MCF 10A (cell line): ENCODE measurements at regions not wholly inside any gene's neighbourhood (a gene's known extent, or its start where the extent isn't known, plus 50 kb on each side); places are given as distances from the start of the nearest gene placed in this dataset.

ENCODE experiments used
- BruUV-seq: library from RNA; stranded (reverse); fragments of 400-500 nt; replicated peaks from 2 replicates; lab custom pipeline; 2021; lab: Mats Ljungman, UMichigan
- CTCF ChIA-PET: fragments of 300-600 bp; sonication (Branson Sonifier 250); formaldehyde crosslinking; extraction: SDS; loops from one replicate; lab custom pipeline; 2021; ENCODE audit warnings: antibody characterized with exemption, inconsistent platforms; lab: Yijun Ruan, JAX
- POLR2A ChIA-PET: fragments of 300-600, 350-650 bp; sonication (Branson Sonifier 250); formaldehyde crosslinking; extraction: SDS; loops from one replicate; lab custom pipeline; 2020; ENCODE audit warnings: antibody characterized with exemption, inconsistent platforms; lab: Yijun Ruan, JAX
- DNase-seq: peaks from one replicate; pipeline ENCODE4 v3.0.0-alpha.2; 2018; ENCODE audit not compliant: unreplicated experiment
- H3K27ac Mint-ChIP-seq: one replicate; pipeline ENCODE4 v1.8.0; 2022; ENCODE audit warnings: mild to moderate bottlenecking, low read depth, mixed read lengths; ENCODE audit not compliant: unreplicated experiment
- H3K27me3 Mint-ChIP-seq: one replicate; pipeline ENCODE4 v1.8.0; 2022; ENCODE audit warnings: mixed read lengths; ENCODE audit not compliant: insufficient read depth, unreplicated experiment
- H3K36me3 Mint-ChIP-seq: one replicate; pipeline ENCODE4 v1.8.0; 2022; ENCODE audit warnings: mild to moderate bottlenecking, moderate library complexity, mixed read lengths; ENCODE audit not compliant: insufficient read depth, unreplicated experiment
- H3K4me1 Mint-ChIP-seq: one replicate; pipeline ENCODE4 v1.8.0; 2022; ENCODE audit warnings: mixed read lengths; ENCODE audit not compliant: insufficient read depth, unreplicated experiment
- H3K4me3 Mint-ChIP-seq: one replicate; pipeline ENCODE4 v1.8.0; 2022; ENCODE audit warnings: mild to moderate bottlenecking, moderate library complexity, mixed read lengths; ENCODE audit not compliant: unreplicated experiment
- H3K9me3 Mint-ChIP-seq: one replicate; pipeline ENCODE4 v1.8.0; 2022; ENCODE audit warnings: mixed read lengths; ENCODE audit not compliant: unreplicated experiment
- CTCF ChIP-seq: fragments of 200-600 bp; IDR thresholded peaks from one replicate; pipeline ENCODE4 v1.8.0; 2022; ENCODE audit warnings: antibody characterized with exemption, mild to moderate bottlenecking; ENCODE audit not compliant: unreplicated experiment
- intact Hi-C: fragments of 100-400 bp; cut with micrococcal nuclease; formaldehyde crosslinking; loops from 2 replicates; pipeline ENCODE4 v1.14.1; 2022

GRCh38 chr16:9337308-9338032 lies 246.0 kb downstream of the HAPSTR1 start:
- H3K4me3 Mint-ChIP-seq: no peak overlapping the region
- TF ChIP-seq CTCF: no peak
- no peaks in the 10 kb centered on the region for H3K27me3 Mint-ChIP-seq
- CTCF ChIA-PET: interaction anchor here (0.6 kb wide), 1 partner anchor 47 kb away, joined by 3 read pairs; no protein-coding TSS in a partner anchor
- no peaks in the 10 kb centered on the region for H3K4me1 Mint-ChIP-seq
- no peak for DNase-seq
- peaks cover 13% of the 10 kb centered on the region for H3K36me3 Mint-ChIP-seq
- H3K27ac Mint-ChIP-seq: no peak overlapping the region
- H3K9me3 Mint-ChIP-seq: peaks cover 57% of the 10 kb centered on the region
- BruUV-seq: no TSS peak
- intact Hi-C loops: no loop called here
- POLR2A ChIA-PET: interaction anchor here (0.6 kb wide), 1 partner anchor 172 kb away, joined by 3 read pairs; no protein-coding TSS in a partner anchor

GRCh38 chr16:9338068-9338467 lies 246.6 kb downstream of the HAPSTR1 start:
- Mint-ChIP-seq H3K27me3 (no peaks in the 10 kb centered on the region), H3K4me1 (no peaks in the 10 kb centered on the region), H3K27ac (no peak overlapping the region), H3K4me3 (no peak overlapping the region), H3K36me3 (peaks cover 13% of the 10 kb centered on the region), H3K9me3 (peaks cover 51% of the 10 kb centered on the region)
- ChIA-PET POLR2A (interaction anchor here (0.6 kb wide), 1 partner anchor 172 kb away, joined by 3 read pairs; no protein-coding TSS in a partner anchor), CTCF (no interaction called here)
- intact Hi-C loops: no loop called here
- no peak for DNase-seq
- no peak for TF ChIP-seq CTCF
- BruUV-seq: no TSS peak

- no peak overlapping the region for H3K4me3 Mint-ChIP-seq
- TF ChIP-seq CTCF: no peak
- H3K36me3 Mint-ChIP-seq: peaks cover 13% of the 10 kb centered on the region
- H3K4me1 Mint-ChIP-seq: no peaks in the 10 kb centered on the region
- peaks cover 48% of the 10 kb centered on the region for H3K9me3 Mint-ChIP-seq
- intact Hi-C loops: no loop called here
- ChIA-PET POLR2A (no interaction called here), CTCF (no interaction called here)
- no peak overlapping the region for H3K27ac Mint-ChIP-seq
- no TSS peak for BruUV-seq
- DNase-seq: no peak
- H3K27me3 Mint-ChIP-seq: no peaks in the 10 kb centered on the region
Measured at GRCh38 chr16:9338510-9338909, 247.1 kb downstream of the HAPSTR1 start.

DNA sequence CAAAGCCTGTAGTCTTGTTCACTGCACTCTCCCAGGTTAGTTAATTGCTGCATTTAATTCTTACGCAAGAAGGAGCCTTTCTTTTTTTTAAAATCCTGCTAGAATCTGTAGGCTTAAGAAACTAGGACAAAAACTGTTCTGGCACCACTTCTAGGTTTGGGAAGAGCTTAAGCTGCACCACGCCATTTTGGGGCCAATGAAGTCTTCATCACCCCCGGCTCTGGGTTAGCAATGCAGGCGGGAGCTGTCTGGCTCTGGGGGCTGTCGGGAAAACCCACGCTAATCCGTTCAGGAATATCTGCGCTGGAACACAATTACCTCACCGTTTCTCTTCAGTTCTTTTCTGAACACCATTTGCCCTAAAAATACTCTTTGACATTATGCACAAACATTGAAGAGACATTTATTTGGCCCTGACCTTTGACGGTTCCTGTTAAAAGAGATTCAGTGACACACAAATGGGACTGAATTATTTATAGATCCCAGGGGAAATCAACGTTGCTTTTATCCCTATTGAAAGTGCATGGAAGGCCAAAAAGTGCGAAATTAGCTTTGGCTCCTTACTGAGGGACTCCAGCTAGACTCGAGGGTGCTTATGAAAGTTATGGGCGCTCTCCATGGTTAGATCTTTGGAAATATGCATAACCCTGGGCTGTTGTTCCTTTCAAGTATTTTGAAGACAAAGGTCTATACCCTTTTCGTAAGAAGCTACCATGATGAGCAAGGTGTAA lies 249.2 kb downstream of the HAPSTR1 start:
- TF ChIP-seq CTCF: no peak
- ChIA-PET POLR2A (no interaction called here), CTCF (interaction anchor here (0.6 to 0.7 kb wide), 2 partner anchors 33 to 66 kb away, joined by 3 to 4 read pairs; no protein-coding TSS in a partner anchor)
- H3K27ac Mint-ChIP-seq: no peak overlapping the region
- H3K27me3 Mint-ChIP-seq: no peaks in the 10 kb centered on the region
- peaks cover 6% of the 10 kb centered on the region for H3K36me3 Mint-ChIP-seq
- intact Hi-C loops: no loop called here
- H3K9me3 Mint-ChIP-seq: peaks cover 37% of the 10 kb centered on the region
- no peak overlapping the region for H3K4me3 Mint-ChIP-seq
- no TSS peak for BruUV-seq
- no peak for DNase-seq
- no peaks in the 10 kb centered on the region for H3K4me1 Mint-ChIP-seq
